H1 (cell line): ENCODE measurements at regions not wholly inside any gene's neighbourhood (a gene's known extent, or its start where the extent isn't known, plus 50 kb on each side); places are given as distances from the start of the nearest gene placed in this dataset.

ENCODE experiments used
- CTCF ChIA-PET: fragments of 300-600 bp; sonication (Branson Sonifier 250); formaldehyde crosslinking; loops from one replicate; lab custom pipeline; 2021; ENCODE audit not compliant: partially characterized antibody; lab: Charles Lee
- POLR2A ChIA-PET: fragments of 300-600 bp; sonication (Branson Sonifier 250); formaldehyde crosslinking; loops from one replicate; lab custom pipeline; 2021; ENCODE audit warnings: inconsistent platforms; ENCODE audit not compliant: partially characterized antibody; lab: Charles Lee
- DNase-seq, 2 experiments: peaks; one replicate each; pipeline versions ENCODE4 v3.0.0 to v3.0.0-alpha.2; 2010 to 2022; ENCODE audit warnings: low spot score in 2 of 2, low read depth in 1 of 2, mixed read lengths in 1 of 2
- FAIRE-seq: peaks from 2 replicates; lab custom pipeline; 2011; peaks lifted over from hg19 to GRCh38; lab: Jason Lieb, UNC
- H2AFZ ChIP-seq: 2 replicates; pipeline ENCODE4 v1.8.1; 2012; ENCODE audit warnings: low read length, inconsistent platforms
- H2AK5ac ChIP-seq: 2 replicates; pipeline ENCODE4 v1.6.1; 2013; ENCODE audit warnings: low read depth, low read length
- H2BK120ac ChIP-seq: replicated peaks from 2 replicates; pipeline ENCODE3; 2013; ENCODE audit warnings: low read depth, low read length, inconsistent platforms
- H2BK12ac ChIP-seq: 2 replicates; pipeline ENCODE4 v1.6.1; 2013; ENCODE audit warnings: low read depth, low read length
- H2BK15ac ChIP-seq: 2 replicates; pipeline ENCODE4 v1.6.1; 2013; ENCODE audit warnings: low read length
- H2BK20ac ChIP-seq: 2 replicates; pipeline ENCODE4 v1.6.1; 2013; ENCODE audit warnings: low read length
- H2BK5ac ChIP-seq: 2 replicates; pipeline ENCODE4 v1.6.1; 2013; ENCODE audit warnings: low read depth, low read length
- H3K14ac ChIP-seq: 2 replicates; pipeline ENCODE4 v1.6.1; 2013; ENCODE audit warnings: inconsistent platforms; ENCODE audit not compliant: insufficient read length
- H3K18ac ChIP-seq: 2 replicates; pipeline ENCODE4 v1.6.1; 2013; ENCODE audit warnings: low read length; ENCODE audit errors: extremely low read depth
- H3K23ac ChIP-seq: 2 replicates; pipeline ENCODE4 v1.6.1; 2013; ENCODE audit warnings: inconsistent platforms; ENCODE audit not compliant: insufficient read length
- H3K23me2 ChIP-seq: 2 replicates; pipeline ENCODE4 v1.6.1; 2013; ENCODE audit warnings: low read depth, low read length
- H3K27ac ChIP-seq: 2 replicates; pipeline ENCODE4 v1.6.1; 2011; ENCODE audit warnings: low read depth, low read length, inconsistent platforms
- H3K27me3 ChIP-seq, 4 experiments: replicated peaks in 1 of 4; 1 replicate in 1 of 4; 2 replicates in 3 of 4; pipeline versions ENCODE4 v1.6.1 to v1.8.1; 2011 to 2013; ENCODE audit warnings: low read length in 3 of 4, mild to moderate bottlenecking in 3 of 4, inconsistent platforms in 2 of 4, mixed read lengths in 2 of 4, moderate library complexity in 1 of 4; ENCODE audit not compliant: control insufficient read depth in 3 of 4, insufficient read depth in 3 of 4; ENCODE audit errors: extremely low read depth in 1 of 4
- H3K36me3 ChIP-seq, 4 experiments: 2 replicates each; pipeline versions ENCODE4 v1.6.1 to v1.8.1; 2011 to 2013; ENCODE audit warnings: mild to moderate bottlenecking in 4 of 4, low read length in 3 of 4, moderate library complexity in 2 of 4, control low read depth in 1 of 4, inconsistent platforms in 1 of 4; ENCODE audit not compliant: insufficient read depth in 4 of 4, control insufficient read depth in 2 of 4
- H3K4ac ChIP-seq: replicated peaks from 2 replicates; pipeline ENCODE3; 2013; ENCODE audit warnings: low read length, low read depth, mixed read lengths, inconsistent platforms; ENCODE audit not compliant: insufficient read length
- H3K4me1 ChIP-seq, 4 experiments: replicated peaks in 1 of 4; 1 replicate in 1 of 4; 2 replicates in 3 of 4; pipeline versions ENCODE4 v1.6.1 to v1.8.1; 2011 to 2013; ENCODE audit warnings: low read length in 3 of 4, inconsistent platforms in 2 of 4, mixed read lengths in 1 of 4; ENCODE audit not compliant: insufficient read depth in 4 of 4, control insufficient read depth in 3 of 4
- H3K4me2 ChIP-seq, 2 experiments: 2 replicates each; pipeline versions ENCODE4 v1.6.1 to v1.8.1; 2011 to 2013; ENCODE audit warnings: low read depth in 2 of 2, low read length in 2 of 2, control low read depth in 1 of 2, inconsistent platforms in 1 of 2, mild to moderate bottlenecking in 1 of 2; ENCODE audit not compliant: insufficient read depth in 1 of 2
- H3K4me3 ChIP-seq, 4 experiments: fragments of 200-600, 300-600 bp in 1 of 4; sonication (generic), shearing (Covaris generic), sonication (Bioruptor Twin) in 1 of 4; 2 replicates each; pipeline versions ENCODE4 v1.5.1 to v1.8.1; 2011 to 2016; ENCODE audit warnings: low read length in 4 of 4, low read depth in 3 of 4, control low read depth in 2 of 4, inconsistent platforms in 2 of 4, mild to moderate bottlenecking in 2 of 4, mixed read lengths in 1 of 4, moderate library complexity in 1 of 4; ENCODE audit not compliant: insufficient read depth in 2 of 4; ENCODE audit errors: extremely low read depth in 1 of 4
- H3K56ac ChIP-seq: replicated peaks from 2 replicates; pipeline ENCODE3; 2013; ENCODE audit warnings: low read depth, mild to moderate bottlenecking, mixed read lengths, low read length, inconsistent platforms; ENCODE audit not compliant: insufficient read length
- H3K79me1 ChIP-seq: 2 replicates; pipeline ENCODE4 v1.6.1; 2013; ENCODE audit warnings: low read depth, low read length, control low read depth
- H3K79me2 ChIP-seq, 2 experiments: 2 replicates each; pipeline versions ENCODE4 v1.6.1 to v1.8.1; 2012 to 2013; ENCODE audit warnings: low read length in 2 of 2, mild to moderate bottlenecking in 2 of 2, inconsistent platforms in 1 of 2; ENCODE audit not compliant: insufficient read depth in 2 of 2, control insufficient read depth in 1 of 2
- H3K9ac ChIP-seq, 4 experiments: replicated peaks in 1 of 4; 1 replicate in 1 of 4; 2 replicates in 3 of 4; pipeline versions ENCODE4 v1.6.1 to v1.8.1; 2011 to 2013; ENCODE audit warnings: low read depth in 3 of 4, low read length in 3 of 4, control low read depth in 2 of 4, mild to moderate bottlenecking in 2 of 4, moderate library complexity in 2 of 4, inconsistent platforms in 1 of 4; ENCODE audit errors: extremely low read depth in 1 of 4
- H3K9me3 ChIP-seq, 2 experiments: 2 replicates each; pipeline versions ENCODE4 v1.6.1 to v1.8.1; 2012 to 2013; ENCODE audit warnings: mild to moderate bottlenecking in 2 of 2, moderate library complexity in 2 of 2, control low read depth in 1 of 2, inconsistent platforms in 1 of 2, low read depth in 1 of 2, low read length in 1 of 2, mixed read lengths in 1 of 2; ENCODE audit not compliant: insufficient read depth in 2 of 2
- H4K20me1 ChIP-seq, 2 experiments: replicated peaks in 1 of 2; 2 replicates each; pipeline versions ENCODE3 to v1.8.1; 2011 to 2013; ENCODE audit warnings: inconsistent platforms in 2 of 2, low read length in 2 of 2, mild to moderate bottlenecking in 1 of 2; ENCODE audit not compliant: insufficient read depth in 2 of 2, control insufficient read depth in 1 of 2
- H4K5ac ChIP-seq: 2 replicates; pipeline ENCODE4 v1.6.1; 2013; ENCODE audit warnings: low read length, low read depth, mixed read lengths, inconsistent platforms; ENCODE audit not compliant: insufficient read length
- H4K8ac ChIP-seq: 2 replicates; pipeline ENCODE4 v1.8.0; 2013; ENCODE audit warnings: mild to moderate bottlenecking, moderate library complexity, low read length, inconsistent platforms; ENCODE audit not compliant: insufficient read depth; ENCODE audit errors: extremely low read depth
- H4K91ac ChIP-seq: replicated peaks from 2 replicates; pipeline ENCODE3; 2013; ENCODE audit warnings: low read length, mixed read lengths, inconsistent platforms; ENCODE audit not compliant: insufficient read length
- BACH1 ChIP-seq: IDR thresholded peaks from 2 replicates; pipeline ENCODE4 v1.6.1; 2012; ENCODE audit warnings: low read length, improper control_type of control experiment
- TAF7 ChIP-seq: optimal IDR thresholded peaks from 2 replicates; pipeline ENCODE3; 2011; ENCODE audit warnings: low read depth, mild to moderate bottlenecking, inconsistent platforms, low read length, moderate library complexity, borderline replicate concordance
- YY1 ChIP-seq: IDR thresholded peaks from 2 replicates; pipeline ENCODE4 v1.6.1; 2011; ENCODE audit warnings: low read depth, mild to moderate bottlenecking, low read length
- ZNF274 ChIP-seq: IDR thresholded peaks from 2 replicates; pipeline ENCODE4 v1.7.0; 2012; ENCODE audit warnings: low read length, borderline replicate concordance; ENCODE audit errors: extremely low read depth
- WGBS, 2 experiments: shearing (Covaris generic) in 1 of 2; methylation state at CpG; one replicate each; pipeline versions ENCODE4 v1.1.6 to v1.1.7; 2013 to 2015; ENCODE audit warnings: low lambda C conversion rate in 2 of 2, mixed read lengths in 2 of 2, inconsistent platforms in 1 of 2, low coverage in 1 of 2, missing lambda C conversion rate in 1 of 2; ENCODE audit not compliant: insufficient replicate concordance in 2 of 2, insufficient coverage in 1 of 2, insufficient read length in 1 of 2; ENCODE audit errors: extremely low coverage in 1 of 2, missing lambda C conversion rate in 1 of 2; 5-methylcytosine and 5-hydroxymethylcytosine counted together
- TF ChIP-seq, protein P1 (sequence below): IDR thresholded peaks from 2 replicates; pipeline ENCODE4 v1.6.1; 2012; ENCODE audit warnings: inconsistent platforms

DNA sequence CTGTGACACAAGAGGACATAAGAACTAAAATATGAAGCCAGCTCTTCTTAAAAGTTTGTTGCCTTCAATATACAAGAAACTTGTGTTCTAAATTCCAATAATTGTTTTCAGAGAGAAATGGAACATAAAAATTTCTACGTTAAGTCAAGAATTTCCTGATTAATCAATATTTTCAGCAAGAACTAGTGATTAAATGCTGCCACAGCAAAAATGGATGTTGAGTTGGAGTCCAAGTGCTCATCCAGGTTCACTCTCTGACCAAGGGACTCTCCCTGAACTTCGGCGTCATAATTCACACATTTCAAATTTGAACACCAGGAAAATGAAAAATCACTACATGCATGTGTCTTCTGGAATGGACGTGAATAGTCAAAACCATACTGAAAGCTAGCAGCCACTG lies 1263.6 kb upstream of the GOT2 start:
- H3K23ac ChIP-seq: no peak overlapping the region
- no peak overlapping the region for H3K18ac ChIP-seq
- no peak overlapping the region for H2BK120ac ChIP-seq
- H2AK5ac ChIP-seq: no peak overlapping the region
- no peak overlapping the region for H2BK20ac ChIP-seq
- no peaks in the 10 kb centered on the region for H3K79me1 ChIP-seq
- H3K14ac ChIP-seq: no peak overlapping the region
- no peaks in the 10 kb centered on the region; a peak in 1 of 7 replicates for H3K4me1 ChIP-seq
- no peak overlapping the region for H3K27ac ChIP-seq
- no peak overlapping the region for H3K4me3 ChIP-seq
- H3K4me2 ChIP-seq: no peak overlapping the region
- CTCF ChIA-PET: no interaction called here
- no peak overlapping the region for H3K9ac ChIP-seq
- H4K5ac ChIP-seq: no peak overlapping the region
- no peaks in the 10 kb centered on the region for H4K20me1 ChIP-seq
- H3K36me3 ChIP-seq: no peaks in the 10 kb centered on the region
- no peaks in the 10 kb centered on the region for H3K23me2 ChIP-seq
- H2AFZ ChIP-seq: no peak overlapping the region
- WGBS, 2 experiments: 87% methylated on average over 4 of the region's 4 CpGs; no CpG with 5 or more reads in 1 of the 2 experiments
- peaks cover 12 to 18% of the 10 kb centered on the region in 2 experiments for H3K9me3 ChIP-seq
- H3K4ac ChIP-seq: no peak overlapping the region
- FAIRE-seq: no peak
- H2BK12ac ChIP-seq: no peak overlapping the region
- no peak for DNase-seq
- no peak overlapping the region for H2BK5ac ChIP-seq
- H4K8ac ChIP-seq: no peak overlapping the region
- TF ChIP-seq BACH1 (no peak), ZNF274 (no peak), TAF7 (no peak), YY1 (no peak)
- TF ChIP-seq, protein P1, sequence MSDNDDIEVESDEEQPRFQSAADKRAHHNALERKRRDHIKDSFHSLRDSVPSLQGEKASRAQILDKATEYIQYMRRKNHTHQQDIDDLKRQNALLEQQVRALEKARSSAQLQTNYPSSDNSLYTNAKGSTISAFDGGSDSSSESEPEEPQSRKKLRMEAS: no peak
- H3K56ac ChIP-seq: no peak overlapping the region
- POLR2A ChIA-PET: interaction anchor here (0.7 kb wide), 1 partner anchor 1971 kb away, joined by 3 read pairs; no protein-coding TSS in a partner anchor
- no peaks in the 10 kb centered on the region for H3K27me3 ChIP-seq
- H3K79me2 ChIP-seq: no peaks in the 10 kb centered on the region
- H2BK15ac ChIP-seq: no peak overlapping the region
- no peak overlapping the region for H4K91ac ChIP-seq
